ENCODE measurements at regions not wholly inside any gene's neighbourhood (a gene's known extent, or its start where the extent isn't known, plus 50 kb on each side); places are given as distances from the start of the nearest gene placed in this dataset.

DNA sequence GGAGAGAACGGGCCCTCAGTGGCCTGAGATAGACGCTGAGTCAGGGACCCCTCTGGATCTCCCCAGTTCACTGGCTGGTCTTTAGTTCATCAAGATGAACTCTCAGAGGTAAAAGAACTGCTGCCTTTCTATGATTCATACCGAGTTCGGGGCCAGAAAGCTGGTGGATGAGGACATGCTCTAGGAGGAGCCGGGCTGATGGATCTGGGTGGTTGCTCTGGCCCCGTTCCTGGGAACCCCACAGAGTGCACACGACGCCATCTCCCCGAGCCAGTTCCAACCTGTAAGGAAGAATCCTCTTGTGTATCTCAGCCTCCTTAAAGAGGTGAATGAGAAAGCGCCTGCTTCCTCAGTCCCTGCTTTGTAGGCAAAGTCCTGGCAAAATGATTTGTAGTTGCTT, 142.6 kb upstream of the PDE10A start:
- no peaks in the 10 kb centered on the region for H3K4me1 ChIP-seq (ENCODE audit: insufficient read depth, low read length)
- peaks cover 1 to 42% of the 10 kb centered on the region in 2 experiments; a peak in 3 of 5 replicates for H3K27me3 ChIP-seq (ENCODE audit: control insufficient read depth in 1 of 2, insufficient read depth in 2 of 2, low read length in 2 of 2)
- ATAC-seq (no peak), DNase-seq (ENCODE audit: low spot score) (no peak), FAIRE-seq (no peak)
- 11% methylated on average over 8 of the region's 10 CpGs for WGBS (ENCODE audit: low lambda C conversion rate)
- no peaks in the 10 kb centered on the region for H3K79me2 ChIP-seq (ENCODE audit: insufficient read depth, low read length)
- no peak overlapping the region for H3K9ac ChIP-seq (ENCODE audit: insufficient read depth, low read depth, low read length)
- BruUV-seq (replicated peaks): no TSS peak
- H2AFZ ChIP-seq (ENCODE audit: low read length): no peak overlapping the region
- POLR2A ChIA-PET: no interaction called here
- intact Hi-C loops (cut with micrococcal nuclease; ENCODE audit: unreplicated experiment): no loop called here
- no peaks in the 10 kb centered on the region for H3K36me3 ChIP-seq (replicated peaks in 1 of 2; ENCODE audit: control insufficient read depth in 1 of 2, insufficient read depth in 2 of 2, low read length in 2 of 2)
- H4K20me1 ChIP-seq (ENCODE audit: insufficient read depth, low read length): no peaks in the 10 kb centered on the region
- in situ Hi-C loops (cut with HindIII; ENCODE audit: extremely low pct_ligation_motif_present, low pct_unique_long_range_greater_than_20kb): no loop called here
- no peak overlapping the region for H3K4me2 ChIP-seq (ENCODE audit: low read depth, low read length)
- TF ChIP-seq, protein P1, sequence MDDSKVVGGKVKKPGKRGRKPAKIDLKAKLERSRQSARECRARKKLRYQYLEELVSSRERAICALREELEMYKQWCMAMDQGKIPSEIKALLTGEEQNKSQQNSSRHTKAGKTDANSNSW (CRISPR knock-in tag; IDR thresholded peaks at IDR 0.05; ENCODE audit: borderline replicate concordance): no peak
- TF ChIP-seq PITX1 (CRISPR knock-in tag; IDR thresholded peaks at IDR 0.05) (no peak), ZNF460 (CRISPR knock-in tag; IDR thresholded peaks at IDR 0.05; ENCODE audit: borderline replicate concordance) (no peak), PAF1 (CRISPR knock-in tag; IDR thresholded peaks at IDR 0.05) (no peak), RNF2 (conservative IDR thresholded peaks at IDR 0.05; ENCODE audit: low read depth) (no peak), CHCHD3 (CRISPR knock-in tag; IDR thresholded peaks at IDR 0.05) (no peak), ZNF776 (CRISPR knock-in tag; IDR thresholded peaks at IDR 0.05) (no peak), HOXA5 (CRISPR knock-in tag; IDR thresholded peaks at IDR 0.05) (no peak), ZNF121 (CRISPR knock-in tag; IDR thresholded peaks at IDR 0.05) (no peak), ATF1 (CRISPR knock-in tag; IDR thresholded peaks at IDR 0.05) (no peak), CEBPB (IDR thresholded peaks at IDR 0.05; ENCODE audit: borderline replicate concordance, low read depth, low read length) (no peak)
- TF ChIP-seq, protein P2, sequence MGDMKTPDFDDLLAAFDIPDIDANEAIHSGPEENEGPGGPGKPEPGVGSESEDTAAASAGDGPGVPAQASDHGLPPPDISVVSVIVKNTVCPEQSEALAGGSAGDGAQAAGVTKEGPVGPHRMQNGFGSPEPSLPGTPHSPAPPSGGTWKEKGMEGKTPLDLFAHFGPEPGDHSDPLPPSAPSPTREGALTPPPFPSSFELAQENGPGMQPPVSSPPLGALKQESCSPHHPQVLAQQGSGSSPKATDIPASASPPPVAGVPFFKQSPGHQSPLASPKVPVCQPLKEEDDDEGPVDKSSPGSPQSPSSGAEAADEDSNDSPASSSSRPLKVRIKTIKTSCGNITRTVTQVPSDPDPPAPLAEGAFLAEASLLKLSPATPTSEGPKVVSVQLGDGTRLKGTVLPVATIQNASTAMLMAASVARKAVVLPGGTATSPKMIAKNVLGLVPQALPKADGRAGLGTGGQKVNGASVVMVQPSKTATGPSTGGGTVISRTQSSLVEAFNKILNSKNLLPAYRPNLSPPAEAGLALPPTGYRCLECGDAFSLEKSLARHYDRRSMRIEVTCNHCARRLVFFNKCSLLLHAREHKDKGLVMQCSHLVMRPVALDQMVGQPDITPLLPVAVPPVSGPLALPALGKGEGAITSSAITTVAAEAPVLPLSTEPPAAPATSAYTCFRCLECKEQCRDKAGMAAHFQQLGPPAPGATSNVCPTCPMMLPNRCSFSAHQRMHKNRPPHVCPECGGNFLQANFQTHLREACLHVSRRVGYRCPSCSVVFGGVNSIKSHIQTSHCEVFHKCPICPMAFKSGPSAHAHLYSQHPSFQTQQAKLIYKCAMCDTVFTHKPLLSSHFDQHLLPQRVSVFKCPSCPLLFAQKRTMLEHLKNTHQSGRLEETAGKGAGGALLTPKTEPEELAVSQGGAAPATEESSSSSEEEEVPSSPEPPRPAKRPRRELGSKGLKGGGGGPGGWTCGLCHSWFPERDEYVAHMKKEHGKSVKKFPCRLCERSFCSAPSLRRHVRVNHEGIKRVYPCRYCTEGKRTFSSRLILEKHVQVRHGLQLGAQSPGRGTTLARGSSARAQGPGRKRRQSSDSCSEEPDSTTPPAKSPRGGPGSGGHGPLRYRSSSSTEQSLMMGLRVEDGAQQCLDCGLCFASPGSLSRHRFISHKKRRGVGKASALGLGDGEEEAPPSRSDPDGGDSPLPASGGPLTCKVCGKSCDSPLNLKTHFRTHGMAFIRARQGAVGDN (CRISPR knock-in tag; IDR thresholded peaks at IDR 0.05): no peak
- TF ChIP-seq, protein P3, sequence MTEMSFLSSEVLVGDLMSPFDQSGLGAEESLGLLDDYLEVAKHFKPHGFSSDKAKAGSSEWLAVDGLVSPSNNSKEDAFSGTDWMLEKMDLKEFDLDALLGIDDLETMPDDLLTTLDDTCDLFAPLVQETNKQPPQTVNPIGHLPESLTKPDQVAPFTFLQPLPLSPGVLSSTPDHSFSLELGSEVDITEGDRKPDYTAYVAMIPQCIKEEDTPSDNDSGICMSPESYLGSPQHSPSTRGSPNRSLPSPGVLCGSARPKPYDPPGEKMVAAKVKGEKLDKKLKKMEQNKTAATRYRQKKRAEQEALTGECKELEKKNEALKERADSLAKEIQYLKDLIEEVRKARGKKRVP (CRISPR knock-in tag; IDR thresholded peaks at IDR 0.05): no peak
- CTCF ChIA-PET (ENCODE audit: low intra/inter-chr PET ratio, low total read pairs): no interaction called here
- H3K4me3 ChIP-seq (replicated peaks in 1 of 3; ENCODE audit: insufficient read depth in 1 of 3, low read depth in 2 of 3, low read length in 3 of 3): no peak overlapping the region
- H3K27ac ChIP-seq (ENCODE audit: extremely low read length, insufficient read depth, low read length): no peak overlapping the region
- no peaks in the 10 kb centered on the region for H3K9me3 ChIP-seq (ENCODE audit: low read length)
